ENCODE measurements at regions not wholly inside any gene's neighbourhood (a gene's known extent, or its start where the extent isn't known, plus 50 kb on each side); places are given as distances from the start of the nearest gene placed in this dataset.

- peak; percentile 95 for TF ChIP-seq CTCF (IDR thresholded peaks at IDR 0.05)
- TF ChIP-seq POLR2AphosphoS5 (IDR thresholded peaks at IDR 0.05; ENCODE audit: low read depth, low read length), result no peak
- TF ChIP-seq REST (IDR thresholded peaks at IDR 0.05; ENCODE audit: insufficient read depth in 1 of 2, low read depth in 2 of 2, low read length in 1 of 2), result peak in 1 of 2 experiments; percentile 75; a peak in 2 of 4 replicates
- no peak for TF ChIP-seq SIN3A (IDR thresholded peaks at IDR 0.05; ENCODE audit: borderline replicate concordance, insufficient read depth, low read depth, low read length)
Measured at GRCh38 chr5:174311531-174312269, 266.2 kb downstream of the NSG2 start.

Data from Panc1 (cell line).